Transverse colon (tissue), 4 donors: ENCODE measurements at regions not wholly inside any gene's neighbourhood (a gene's known extent, or its start where the extent isn't known, plus 50 kb on each side); places are given as distances from the start of the nearest gene placed in this dataset.

ENCODE experiments used
- EP300 ChIP-seq: sonication (generic); formaldehyde crosslinking; IDR thresholded peaks from one replicate; pipeline ENCODE4 v1.6.1; 2017; ENCODE audit warnings: antibody characterized with exemption, low read depth
- POLR2A ChIP-seq: fragments of 450-650 bp; IDR thresholded peaks from one replicate; pipeline ENCODE4 v1.6.1; 2016; ENCODE audit warnings: antibody characterized with exemption, mild to moderate bottlenecking, moderate library complexity
- POLR2AphosphoS5 ChIP-seq, 3 donors: sonication (generic); formaldehyde crosslinking; IDR thresholded peaks; one replicate each; pipeline ENCODE4 v1.6.1; 2016; ENCODE audit warnings: antibody characterized with exemption in 3 of 3
- TF ChIP-seq, protein P1 (sequence below), 5 experiments: fragments of 200-600 bp in 3 of 5; fragments of 450-650 bp in 2 of 5; sonication (generic) in 3 of 5; IDR thresholded peaks; 1 replicate in 2 of 5; 2 replicates in 3 of 5; pipeline ENCODE4 v1.5.1; 2016 to 2017; ENCODE audit warnings: antibody characterized with exemption in 5 of 5, inconsistent platforms in 3 of 5, mild to moderate bottlenecking in 2 of 5, moderate library complexity in 1 of 5

DNA sequence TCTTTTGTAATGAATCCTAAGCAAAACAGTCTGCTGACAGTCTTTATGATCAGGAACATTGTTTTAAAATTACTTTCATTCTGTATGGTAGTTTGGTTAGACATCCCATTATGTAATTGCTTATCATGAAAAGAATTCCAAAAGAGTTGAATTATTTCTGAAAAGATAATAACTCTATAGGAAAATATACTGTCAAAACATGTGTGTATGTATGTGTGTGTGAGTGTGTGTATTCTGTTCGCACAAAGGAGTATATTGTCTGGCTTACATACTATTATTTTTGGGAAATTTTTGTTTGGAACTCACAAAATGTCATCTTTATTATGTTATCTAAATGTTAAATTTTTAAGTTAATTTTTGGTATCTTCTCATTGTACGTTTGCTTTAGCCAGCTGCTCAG is 1075.9 kb downstream of the ZPLD1 start:
- TF ChIP-seq POLR2A: no peak
- TF ChIP-seq, protein P1, sequence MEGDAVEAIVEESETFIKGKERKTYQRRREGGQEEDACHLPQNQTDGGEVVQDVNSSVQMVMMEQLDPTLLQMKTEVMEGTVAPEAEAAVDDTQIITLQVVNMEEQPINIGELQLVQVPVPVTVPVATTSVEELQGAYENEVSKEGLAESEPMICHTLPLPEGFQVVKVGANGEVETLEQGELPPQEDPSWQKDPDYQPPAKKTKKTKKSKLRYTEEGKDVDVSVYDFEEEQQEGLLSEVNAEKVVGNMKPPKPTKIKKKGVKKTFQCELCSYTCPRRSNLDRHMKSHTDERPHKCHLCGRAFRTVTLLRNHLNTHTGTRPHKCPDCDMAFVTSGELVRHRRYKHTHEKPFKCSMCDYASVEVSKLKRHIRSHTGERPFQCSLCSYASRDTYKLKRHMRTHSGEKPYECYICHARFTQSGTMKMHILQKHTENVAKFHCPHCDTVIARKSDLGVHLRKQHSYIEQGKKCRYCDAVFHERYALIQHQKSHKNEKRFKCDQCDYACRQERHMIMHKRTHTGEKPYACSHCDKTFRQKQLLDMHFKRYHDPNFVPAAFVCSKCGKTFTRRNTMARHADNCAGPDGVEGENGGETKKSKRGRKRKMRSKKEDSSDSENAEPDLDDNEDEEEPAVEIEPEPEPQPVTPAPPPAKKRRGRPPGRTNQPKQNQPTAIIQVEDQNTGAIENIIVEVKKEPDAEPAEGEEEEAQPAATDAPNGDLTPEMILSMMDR (IDR thresholded peaks at IDR 0.05): no peak
- TF ChIP-seq EP300: no peak
- no peak for TF ChIP-seq POLR2AphosphoS5 (IDR thresholded peaks at IDR 0.05)
